Fibroblast of the aortic adventitia (primary cell): ENCODE measurements at regions not wholly inside any gene's neighbourhood (a gene's known extent, or its start where the extent isn't known, plus 50 kb on each side); places are given as distances from the start of the nearest gene placed in this dataset.

Source experiments
- DNase-seq: peaks from one replicate; pipeline ENCODE4 v3.0.0-alpha.2; 2010; ENCODE audit warnings: low read depth
- H3K4me3 ChIP-seq: 2 replicates; pipeline ENCODE4 v1.5.1; 2011; ENCODE audit warnings: low read depth, mild to moderate bottlenecking, control low read depth, low read length, moderate library complexity
- CTCF ChIP-seq: IDR thresholded peaks from 2 replicates; pipeline ENCODE4 v1.5.1; 2011; ENCODE audit warnings: mild to moderate bottlenecking, low read length, control low read depth, inconsistent platforms; ENCODE audit not compliant: insufficient read depth

GRCh38 chr10:8225187-8225586, 170.7 kb downstream of the GATA3 start:
- no peak for DNase-seq
- H3K4me3 ChIP-seq: no peak overlapping the region
- no peak for TF ChIP-seq CTCF

DNA sequence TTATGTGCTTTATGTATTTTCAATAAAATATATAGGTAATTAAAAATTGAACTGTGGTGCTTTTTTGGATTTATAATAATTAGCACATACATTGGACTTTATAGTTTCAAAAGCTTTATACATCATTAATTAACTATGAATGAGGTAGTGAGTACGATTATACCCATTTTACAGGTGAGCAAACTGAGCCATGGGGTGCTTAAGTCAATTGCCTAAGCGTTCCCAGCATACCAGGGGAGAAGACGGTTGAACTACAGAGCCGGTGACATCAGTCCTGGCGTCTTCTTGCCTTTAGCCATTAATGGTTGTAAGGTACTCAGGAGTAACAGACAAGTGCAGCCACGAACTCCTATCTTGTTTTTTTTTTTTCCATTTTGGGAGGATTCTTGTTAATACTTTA, 172.8 kb downstream of the GATA3 start:
- TF ChIP-seq CTCF: no peak
- H3K4me3 ChIP-seq: no peak overlapping the region
- DNase-seq: no peak

DNA sequence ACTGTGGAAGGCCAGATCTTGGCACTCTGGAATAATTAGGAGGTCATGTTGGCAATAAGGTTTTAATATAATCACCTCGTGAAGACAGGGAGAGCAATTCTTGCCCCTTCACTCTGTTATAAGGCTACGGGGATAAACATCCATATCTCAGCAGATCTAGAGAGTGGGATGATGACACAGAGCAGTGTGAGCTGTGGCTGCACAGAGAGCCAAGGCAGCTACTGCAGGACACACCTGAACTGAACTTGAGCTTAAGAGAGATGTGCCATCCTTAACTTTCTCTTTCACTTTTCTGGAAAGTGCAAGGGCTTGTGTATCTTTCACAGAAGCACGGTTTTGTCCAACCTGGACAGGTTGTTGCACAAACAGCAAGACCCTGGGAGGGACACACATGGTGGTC, 174.7 kb downstream of the GATA3 start:
- H3K4me3 ChIP-seq: no peak overlapping the region
- no peak for DNase-seq
- TF ChIP-seq CTCF: no peak

- DNase-seq: no peak
- no peak for TF ChIP-seq CTCF
- H3K4me3 ChIP-seq: no peak overlapping the region
Measured at GRCh38 chr10:8230902-8231301, 176.4 kb downstream of the GATA3 start.

- DNase-seq: no peak
- H3K4me3 ChIP-seq: no peak overlapping the region
- no peak for TF ChIP-seq CTCF
Measured at GRCh38 chr10:8233049-8233448, 178.6 kb downstream of the GATA3 start.

- no peak overlapping the region for H3K4me3 ChIP-seq
- TF ChIP-seq CTCF: no peak
- no peak for DNase-seq
Measured at GRCh38 chr10:8233832-8234259, 179.4 kb downstream of the GATA3 start.

DNA sequence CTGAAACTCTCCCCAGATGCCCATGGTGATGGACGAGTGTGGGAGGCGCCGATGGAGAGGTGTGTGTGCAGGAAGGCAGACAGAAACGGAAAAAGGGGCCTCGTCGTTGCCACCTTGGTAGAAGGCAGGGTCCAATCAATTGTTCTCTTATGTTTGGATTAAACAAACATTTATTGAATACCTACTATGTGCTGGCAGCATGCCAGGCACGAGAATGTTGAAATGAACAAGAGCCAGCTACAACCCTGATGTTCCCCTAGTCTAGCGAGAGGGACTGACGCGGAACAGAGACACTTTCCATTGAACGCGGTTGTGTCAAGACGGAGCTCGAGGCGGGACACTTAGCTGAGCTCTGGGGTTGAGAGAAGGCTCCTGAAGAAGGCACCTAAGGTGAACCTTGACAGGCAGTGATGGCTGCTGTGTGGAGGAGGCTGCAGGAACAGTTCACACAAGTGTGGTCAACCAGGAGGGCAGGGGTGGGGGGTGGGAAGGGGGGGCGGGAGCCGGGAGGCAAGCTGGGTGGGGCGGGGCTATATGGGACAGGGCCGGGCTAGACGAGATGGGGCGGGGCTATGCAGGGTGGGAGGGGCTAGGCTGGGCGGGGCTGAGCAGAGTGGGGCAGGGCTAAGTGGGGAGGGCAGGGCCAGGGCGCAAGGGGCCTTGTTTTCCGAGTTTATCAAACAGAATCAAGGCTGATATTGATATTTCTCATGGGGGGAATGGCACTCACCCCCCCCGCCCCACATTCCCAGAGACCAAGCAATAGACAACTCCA, 181.0 kb downstream of the GATA3 start:
- no peak for TF ChIP-seq CTCF
- DNase-seq: no peak
- no peak overlapping the region for H3K4me3 ChIP-seq
